Suprapubic skin (tissue), 4 donors: ENCODE measurements at regions not wholly inside any gene's neighbourhood (a gene's known extent, or its start where the extent isn't known, plus 50 kb on each side); places are given as distances from the start of the nearest gene placed in this dataset.

Source experiments
- DNase-seq, 2 donors: peaks; one replicate each; pipeline ENCODE4 v3.0.0-alpha.2; 2019; ENCODE audit warnings: low spot score in 2 of 2
- H3K27ac ChIP-seq: fragments of 200-600 bp; sonication (generic); one replicate; pipeline ENCODE4 v1.5.1; 2019
- H3K27me3 ChIP-seq: fragments of 200-600 bp; sonication (generic); one replicate; pipeline ENCODE4 v1.5.1; 2019
- H3K36me3 ChIP-seq: fragments of 200-600 bp; sonication (generic); one replicate; pipeline ENCODE4 v1.5.1; 2019
- H3K4me1 ChIP-seq: fragments of 200-600 bp; sonication (generic); one replicate; pipeline ENCODE4 v1.5.1; 2019
- H3K4me3 ChIP-seq: fragments of 200-600 bp; sonication (generic); one replicate; pipeline ENCODE4 v1.5.1; 2019; ENCODE audit warnings: mild to moderate bottlenecking
- H3K9me3 ChIP-seq: fragments of 200-600 bp; sonication (generic); one replicate; pipeline ENCODE4 v1.5.1; 2019
- CTCF ChIP-seq, 2 donors: fragments of 200-600 bp in 1 of 2; fragments of 450-650 bp in 1 of 2; sonication (generic) in 1 of 2; IDR thresholded peaks; one replicate each; pipeline ENCODE4 v1.5.1; 2016 to 2019; ENCODE audit warnings: antibody characterized with exemption in 2 of 2, mild to moderate bottlenecking in 1 of 2, moderate library complexity in 1 of 2
- EP300 ChIP-seq: sonication (generic); formaldehyde crosslinking; IDR thresholded peaks from one replicate; pipeline ENCODE4 v1.6.1; 2017; ENCODE audit warnings: antibody characterized with exemption
- POLR2A ChIP-seq, 2 donors: fragments of 450-650 bp; IDR thresholded peaks; one replicate each; pipeline ENCODE4 v1.6.1; 2017; ENCODE audit warnings: antibody characterized with exemption in 2 of 2, mild to moderate bottlenecking in 2 of 2, moderate library complexity in 2 of 2
- POLR2AphosphoS5 ChIP-seq, 3 donors: sonication (generic); formaldehyde crosslinking; IDR thresholded peaks; one replicate each; pipeline ENCODE4 v1.6.1; 2017; ENCODE audit warnings: antibody characterized with exemption in 3 of 3
- WGBS: methylation state at CpG from one replicate; pipeline ENCODE4 v1.1.5; 2018; 5-methylcytosine and 5-hydroxymethylcytosine counted together

GRCh38 chr2:181235683-181236459 is 221.3 kb upstream of the ITGA4 start:
- 90% methylated on average over 4 of the region's 4 CpGs for WGBS
- TF ChIP-seq POLR2AphosphoS5 (IDR thresholded peaks at IDR 0.05) (no peak), CTCF (IDR thresholded peaks at IDR 0.05) (no peak), EP300 (no peak), POLR2A (IDR thresholded peaks at IDR 0.05) (no peak)
- H3K27ac ChIP-seq, result no peak overlapping the region
- no peaks in the 10 kb centered on the region for H3K36me3 ChIP-seq
- no peak for DNase-seq
- no peaks in the 10 kb centered on the region for H3K27me3 ChIP-seq
- no peaks in the 10 kb centered on the region for H3K4me1 ChIP-seq
- no peak overlapping the region for H3K4me3 ChIP-seq
- no peaks in the 10 kb centered on the region for H3K9me3 ChIP-seq

- DNase-seq, result no peak
- TF ChIP-seq CTCF (IDR thresholded peaks at IDR 0.05) (no peak), EP300 (no peak), POLR2AphosphoS5 (IDR thresholded peaks at IDR 0.05) (no peak), POLR2A (IDR thresholded peaks at IDR 0.05) (no peak)
- no peaks in the 10 kb centered on the region for H3K9me3 ChIP-seq
These were observed 217.9 kb upstream of the ITGA4 start for GRCh38 chr2:181239201-181239799.

DNA sequence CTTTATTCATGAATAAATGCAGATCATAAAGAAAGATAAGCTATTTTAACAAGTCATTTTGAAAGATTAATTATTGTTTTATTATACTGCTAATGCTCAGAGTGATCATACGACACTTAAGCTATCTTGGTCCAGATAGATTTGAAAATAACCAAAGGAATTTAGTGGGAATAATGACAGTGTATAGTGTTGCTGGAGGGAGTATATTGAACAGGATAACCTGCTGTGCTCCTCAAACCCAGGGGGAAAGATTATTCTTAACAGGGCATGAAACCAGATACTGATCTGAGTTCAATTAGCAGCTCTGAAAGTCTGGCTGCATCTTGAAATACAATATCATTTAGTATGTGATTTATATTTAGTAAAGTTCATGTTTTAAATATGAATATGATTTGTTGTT is 216.3 kb upstream of the ITGA4 start:
- TF ChIP-seq EP300 (no peak), POLR2A (IDR thresholded peaks at IDR 0.05) (no peak), CTCF (IDR thresholded peaks at IDR 0.05) (no peak), POLR2AphosphoS5 (IDR thresholded peaks at IDR 0.05) (no peak)
- no peak for DNase-seq
- H3K4me1 ChIP-seq, result no peaks in the 10 kb centered on the region
- H3K4me3 ChIP-seq, result no peak overlapping the region
- 67% methylated on average over 1 of the region's 1 CpG for WGBS
- no peak overlapping the region for H3K27ac ChIP-seq
- no peaks in the 10 kb centered on the region for H3K9me3 ChIP-seq
- H3K36me3 ChIP-seq, result no peaks in the 10 kb centered on the region
- H3K27me3 ChIP-seq, result no peaks in the 10 kb centered on the region

More at GRCh38 chr2:181239201-181239799, 217.9 kb upstream of the ITGA4 start:
- Histone ChIP-seq H3K27ac (no peak overlapping the region), H3K36me3 (no peaks in the 10 kb centered on the region), H3K4me3 (no peak overlapping the region), H3K27me3 (no peaks in the 10 kb centered on the region), H3K4me1 (no peaks in the 10 kb centered on the region)
- WGBS, result 77% methylated on average over 2 of the region's 2 CpGs

GRCh38 chr2:181241366-181241765 is 215.8 kb upstream of the ITGA4 start:
- 68% methylated on average over 2 of the region's 2 CpGs for WGBS
- TF ChIP-seq POLR2AphosphoS5 (IDR thresholded peaks at IDR 0.05) (no peak), CTCF (IDR thresholded peaks at IDR 0.05) (no peak), POLR2A (IDR thresholded peaks at IDR 0.05) (no peak), EP300 (no peak)
- Histone ChIP-seq H3K27me3 (no peaks in the 10 kb centered on the region), H3K27ac (no peak overlapping the region), H3K9me3 (no peaks in the 10 kb centered on the region), H3K36me3 (no peaks in the 10 kb centered on the region), H3K4me3 (no peak overlapping the region), H3K4me1 (no peaks in the 10 kb centered on the region)
- no peak for DNase-seq

DNA sequence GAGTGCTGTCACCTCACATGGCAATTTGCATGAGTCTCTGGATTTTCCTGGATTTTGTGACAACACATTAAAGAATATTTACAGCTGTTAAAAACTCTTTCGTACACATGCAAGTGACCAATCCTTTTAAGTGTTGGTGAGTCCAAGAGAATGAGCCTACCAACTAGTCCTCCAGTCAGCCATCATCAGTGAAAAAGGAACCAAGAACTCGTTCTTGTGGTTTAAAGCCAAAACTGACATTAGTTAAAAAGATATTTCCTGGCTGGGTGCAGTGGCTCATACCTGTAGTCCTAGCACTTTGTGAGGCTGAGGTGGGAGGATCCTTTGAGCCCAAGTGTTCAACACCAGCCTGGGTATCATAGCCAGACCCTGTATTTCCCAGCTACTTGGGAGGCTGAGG is 215.4 kb upstream of the ITGA4 start:
- DNase-seq, result no peak
- 64% methylated on average over 2 of the region's 2 CpGs for WGBS
- no peaks in the 10 kb centered on the region for H3K4me1 ChIP-seq
- no peaks in the 10 kb centered on the region for H3K27me3 ChIP-seq
- no peak for TF ChIP-seq CTCF (IDR thresholded peaks at IDR 0.05)
- TF ChIP-seq POLR2AphosphoS5 (IDR thresholded peaks at IDR 0.05), result no peak
- no peak for TF ChIP-seq POLR2A (IDR thresholded peaks at IDR 0.05)
- no peak for TF ChIP-seq EP300
- no peak overlapping the region for H3K27ac ChIP-seq
- no peaks in the 10 kb centered on the region for H3K36me3 ChIP-seq
- no peaks in the 10 kb centered on the region for H3K9me3 ChIP-seq
- no peak overlapping the region for H3K4me3 ChIP-seq
